VCaP (cell line): ENCODE measurements at regions not wholly inside any gene's neighbourhood (a gene's known extent, or its start where the extent isn't known, plus 50 kb on each side); places are given as distances from the start of the nearest gene placed in this dataset.

ENCODE experiments used
- H3K27ac ChIP-seq: fragments of 450-650 bp; 2 replicates; pipeline ENCODE4 v1.5.1; 2017
- CTCF ChIP-seq: fragments of 450-650 bp; conservative IDR thresholded peaks from 2 replicates; pipeline ENCODE4 v1.5.1; 2017; ENCODE audit warnings: mild to moderate bottlenecking, moderate library complexity

GRCh38 chr13:93104270-93104669 lies 122.3 kb upstream of the GPC6 start:
- TF ChIP-seq CTCF = no peak
- no peak overlapping the region for H3K27ac ChIP-seq

- no peak for TF ChIP-seq CTCF
- no peak overlapping the region for H3K27ac ChIP-seq
These were observed 118.5 kb upstream of the GPC6 start for GRCh38 chr13:93108111-93108601.

- TF ChIP-seq CTCF = peak; percentile 47; the same call in 1 of the 2 replicates
- H3K27ac ChIP-seq = no peak overlapping the region
These were observed 109.8 kb upstream of the GPC6 start for GRCh38 chr13:93116809-93117208.

GRCh38 chr13:93118081-93118615 lies 108.5 kb upstream of the GPC6 start:
- TF ChIP-seq CTCF = no peak

GRCh38 chr13:93140912-93141311 lies 85.7 kb upstream of the GPC6 start:
- no peak overlapping the region for H3K27ac ChIP-seq
- no peak for TF ChIP-seq CTCF

More at GRCh38 chr13:93118081-93118615, 108.5 kb upstream of the GPC6 start:
- H3K27ac ChIP-seq = peak overlapping the region; percentile 10; the same call in 1 of the 2 replicates

GRCh38 chr13:93144031-93144430 lies 82.6 kb upstream of the GPC6 start:
- peak overlapping the region; percentile 19; the same call in 1 of the 2 replicates for H3K27ac ChIP-seq
- no peak for TF ChIP-seq CTCF

GRCh38 chr13:93145199-93145598 lies 81.4 kb upstream of the GPC6 start:
- TF ChIP-seq CTCF = no peak
- no peak overlapping the region for H3K27ac ChIP-seq
